ENCODE measurements at regions not wholly inside any gene's neighbourhood (a gene's known extent, or its start where the extent isn't known, plus 50 kb on each side); places are given as distances from the start of the nearest gene placed in this dataset.

DNA sequence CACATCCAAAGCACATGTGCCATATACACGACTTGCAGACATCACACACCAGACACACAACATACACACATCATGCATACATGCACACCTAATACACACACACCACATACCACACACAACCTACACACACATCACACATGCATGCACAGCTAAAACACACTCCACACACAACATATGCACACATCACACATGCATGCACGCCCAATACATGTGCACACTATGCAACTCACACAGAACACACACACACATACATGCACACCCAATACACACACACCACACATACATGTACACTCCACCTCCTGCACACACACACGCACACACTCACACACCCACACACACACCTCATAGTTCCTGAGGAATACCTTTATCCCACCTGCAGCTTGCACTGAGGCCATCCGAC, 436.0 kb downstream of the MIAT start:
- no peak overlapping the region for H2BK20ac ChIP-seq (ENCODE audit: low read depth, low read length, poor library complexity, severe bottlenecking)
- H3K27ac Mint-ChIP-seq = no peak overlapping the region
- TF ChIP-seq, protein P1, sequence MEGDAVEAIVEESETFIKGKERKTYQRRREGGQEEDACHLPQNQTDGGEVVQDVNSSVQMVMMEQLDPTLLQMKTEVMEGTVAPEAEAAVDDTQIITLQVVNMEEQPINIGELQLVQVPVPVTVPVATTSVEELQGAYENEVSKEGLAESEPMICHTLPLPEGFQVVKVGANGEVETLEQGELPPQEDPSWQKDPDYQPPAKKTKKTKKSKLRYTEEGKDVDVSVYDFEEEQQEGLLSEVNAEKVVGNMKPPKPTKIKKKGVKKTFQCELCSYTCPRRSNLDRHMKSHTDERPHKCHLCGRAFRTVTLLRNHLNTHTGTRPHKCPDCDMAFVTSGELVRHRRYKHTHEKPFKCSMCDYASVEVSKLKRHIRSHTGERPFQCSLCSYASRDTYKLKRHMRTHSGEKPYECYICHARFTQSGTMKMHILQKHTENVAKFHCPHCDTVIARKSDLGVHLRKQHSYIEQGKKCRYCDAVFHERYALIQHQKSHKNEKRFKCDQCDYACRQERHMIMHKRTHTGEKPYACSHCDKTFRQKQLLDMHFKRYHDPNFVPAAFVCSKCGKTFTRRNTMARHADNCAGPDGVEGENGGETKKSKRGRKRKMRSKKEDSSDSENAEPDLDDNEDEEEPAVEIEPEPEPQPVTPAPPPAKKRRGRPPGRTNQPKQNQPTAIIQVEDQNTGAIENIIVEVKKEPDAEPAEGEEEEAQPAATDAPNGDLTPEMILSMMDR (conservative IDR thresholded peaks at IDR 0.05) = no peak
- H3K4ac ChIP-seq (ENCODE audit: low read depth, low read length) = no peak overlapping the region
- no peaks in the 10 kb centered on the region for H3K36me3 Mint-ChIP-seq (ENCODE audit: insufficient read depth in 1 of 3, low read depth in 3 of 3)
- H2BK5ac ChIP-seq (ENCODE audit: insufficient read length, low read length) = no peak overlapping the region
- no peak overlapping the region for H3K9ac ChIP-seq (ENCODE audit: extremely low read depth, insufficient read length, low read length)
- no peaks in the 10 kb centered on the region for H3K79me1 ChIP-seq (ENCODE audit: insufficient read depth, low read depth, low read length, poor library complexity, severe bottlenecking)
- no peaks in the 10 kb centered on the region for H3K79me2 ChIP-seq (ENCODE audit: insufficient read depth, low read length)
- no peak for DNase-seq
- no peak overlapping the region for H3K4me3 Mint-ChIP-seq
- H3K9me3 ChIP-seq (ENCODE audit: control insufficient read depth, low read depth, low read length) = no peaks in the 10 kb centered on the region
- no peaks in the 10 kb centered on the region for H3K9me3 Mint-ChIP-seq
- H3K27ac ChIP-seq (ENCODE audit: insufficient read length, low read depth, low read length) = no peak overlapping the region
- H3K27me3 ChIP-seq (ENCODE audit: insufficient read depth, low read length) = no peaks in the 10 kb centered on the region
- H3T11ph ChIP-seq (ENCODE audit: low read length) = no peak overlapping the region
- no peaks in the 10 kb centered on the region for H3K4me1 ChIP-seq (ENCODE audit: insufficient read depth, low read length)
- H3K56ac ChIP-seq (ENCODE audit: insufficient read length, low read depth, low read length) = no peak overlapping the region
- H3K27me3 Mint-ChIP-seq (ENCODE audit: low read depth) = peaks cover 6% of the 10 kb centered on the region
- H4K8ac ChIP-seq (replicated peaks; ENCODE audit: insufficient read length, low read depth, low read length) = no peak overlapping the region
- H3K4me1 Mint-ChIP-seq = peaks cover 0 to 3% of the 10 kb centered on the region in 2 experiments; a peak in 2 of 4 replicates
- no peak overlapping the region for H4K91ac ChIP-seq (ENCODE audit: insufficient read length, low read depth, low read length)
- no peak overlapping the region for H2BK120ac ChIP-seq (ENCODE audit: low read depth, low read length, poor library complexity, severe bottlenecking)
- H2BK12ac ChIP-seq (ENCODE audit: insufficient read length, low read depth, low read length) = no peak overlapping the region
- H3K23me2 ChIP-seq (ENCODE audit: insufficient read length, low read depth, low read length, poor library complexity, severe bottlenecking) = no peaks in the 10 kb centered on the region
- WGBS (ENCODE audit: extremely low coverage, insufficient read length, low lambda C conversion rate) = no CpG with 5 or more reads among the region's 4 CpGs
- no peak overlapping the region for H2AK5ac ChIP-seq (ENCODE audit: insufficient read length, low read length)
- H2BK15ac ChIP-seq (ENCODE audit: low read depth, low read length) = no peak overlapping the region
- no peak overlapping the region for H3K18ac ChIP-seq (ENCODE audit: insufficient read length, low read depth, low read length)
- no peak overlapping the region for H4K5ac ChIP-seq (ENCODE audit: insufficient read length, low read depth, low read length)
- no peaks in the 10 kb centered on the region for H4K20me1 ChIP-seq (ENCODE audit: control insufficient read depth, insufficient read depth, insufficient read length)
- no peak overlapping the region for H3K14ac ChIP-seq (ENCODE audit: insufficient read depth, low read length)
- H3K4me2 ChIP-seq (ENCODE audit: insufficient read depth, insufficient read length, low read length) = no peak overlapping the region
- no peak overlapping the region for H3K23ac ChIP-seq (ENCODE audit: insufficient read length, low read depth, low read length)
- no peak overlapping the region for H2AFZ ChIP-seq (ENCODE audit: low read length)
